DOHH2 (cell line): ENCODE measurements at regions not wholly inside any gene's neighbourhood (a gene's known extent, or its start where the extent isn't known, plus 50 kb on each side); places are given as distances from the start of the nearest gene placed in this dataset.

ENCODE experiments used
- H3F3A ChIP-seq: fragments of 200-600 bp; sonication (generic), shearing (Covaris generic); 2 replicates; pipeline ENCODE4 v1.6.0; 2016; ENCODE audit warnings: antibody characterized with exemption, mild to moderate bottlenecking; ENCODE audit not compliant: control insufficient read depth, insufficient read depth
- H3K27ac ChIP-seq: fragments of 200-600 bp; sonication (generic); 2 replicates; pipeline ENCODE4 v1.5.1; 2014; ENCODE audit warnings: low read depth, mild to moderate bottlenecking, low read length, moderate library complexity
- H3K27me3 ChIP-seq: fragments of 200-600 bp; sonication (generic); 2 replicates; pipeline ENCODE4 v1.6.1; 2014; ENCODE audit warnings: mild to moderate bottlenecking, low read length, mixed read lengths; ENCODE audit not compliant: control insufficient read depth
- H3K36me3 ChIP-seq: fragments of 200-600 bp; sonication (generic); 2 replicates; pipeline ENCODE4 v1.6.1; 2014; ENCODE audit warnings: mild to moderate bottlenecking, low read length, moderate library complexity, mixed read lengths; ENCODE audit not compliant: control insufficient read depth
- H3K4me1 ChIP-seq: fragments of 200-600 bp; sonication (generic); 2 replicates; pipeline ENCODE4 v1.6.1; 2014; ENCODE audit warnings: mild to moderate bottlenecking, low read length, mixed read lengths; ENCODE audit not compliant: control insufficient read depth
- H3K4me2 ChIP-seq: fragments of 200-600 bp; sonication (generic); 2 replicates; pipeline ENCODE4 v1.6.0; 2014; ENCODE audit warnings: mild to moderate bottlenecking, low read length, moderate library complexity
- H3K4me3 ChIP-seq: fragments of 200-600 bp; sonication (generic); 2 replicates; pipeline ENCODE4 v1.5.1; 2014; ENCODE audit warnings: mild to moderate bottlenecking, low read length, mixed read lengths
- H3K79me2 ChIP-seq: fragments of 200-600 bp; sonication (generic); 2 replicates; pipeline ENCODE4 v1.6.1; 2014; ENCODE audit warnings: mild to moderate bottlenecking, low read length, mixed read lengths; ENCODE audit not compliant: control insufficient read depth
- H3K9me2 ChIP-seq: fragments of 200-600 bp; sonication (generic); replicated peaks from 2 replicates; pipeline ENCODE4 v1.6.1; 2014; ENCODE audit warnings: mild to moderate bottlenecking, low read length, mixed read lengths; ENCODE audit not compliant: control insufficient read depth
- H3K9me3 ChIP-seq: fragments of 200-600 bp; sonication (generic); 2 replicates; pipeline ENCODE4 v1.6.1; 2014; ENCODE audit warnings: antibody characterized with exemption, low read length, mixed read lengths; ENCODE audit not compliant: control insufficient read depth, insufficient read depth
- H4K20me1 ChIP-seq: fragments of 200-600 bp; sonication (generic); 2 replicates; pipeline ENCODE4 v1.6.0; 2014; ENCODE audit warnings: low read depth, mild to moderate bottlenecking, antibody characterized with exemption, low read length, moderate library complexity; ENCODE audit not compliant: control insufficient read depth, insufficient read depth
- CTCF ChIP-seq: fragments of 200-600 bp; sonication (generic); IDR thresholded peaks from one replicate; pipeline ENCODE4 v1.5.1; 2014; ENCODE audit warnings: antibody characterized with exemption, mild to moderate bottlenecking, low read depth, low read length; ENCODE audit not compliant: poor library complexity, severe bottlenecking
- EZH2phosphoT487 ChIP-seq: fragments of 200-600 bp; sonication (generic); IDR thresholded peaks from 2 replicates; pipeline ENCODE4 v1.6.1; 2017; ENCODE audit warnings: borderline replicate concordance, mild to moderate bottlenecking, antibody characterized with exemption, low read length, moderate library complexity, mixed read lengths

GRCh38 chr18:59820663-59821062 lies 79.1 kb upstream of the PMAIP1 start:
- no peaks in the 10 kb centered on the region for H3K36me3 ChIP-seq
- no peaks in the 10 kb centered on the region for H3K79me2 ChIP-seq
- H3K9me3 ChIP-seq: no peaks in the 10 kb centered on the region
- no peaks in the 10 kb centered on the region for H3K4me1 ChIP-seq
- no peaks in the 10 kb centered on the region for H3K9me2 ChIP-seq
- TF ChIP-seq EZH2phosphoT487: no peak
- TF ChIP-seq CTCF: no peak
- no peaks in the 10 kb centered on the region for H4K20me1 ChIP-seq
- no peak overlapping the region for H3K27ac ChIP-seq
- no peak overlapping the region for H3K4me3 ChIP-seq
- H3F3A ChIP-seq: no peaks in the 10 kb centered on the region
- H3K4me2 ChIP-seq: no peak overlapping the region
- H3K27me3 ChIP-seq: peaks cover 12% of the 10 kb centered on the region

- Histone ChIP-seq H3K27ac (no peak overlapping the region), H3K4me3 (no peak overlapping the region), H3K4me2 (no peak overlapping the region), H3K9me2 (no peaks in the 10 kb centered on the region), H3K27me3 (peaks cover 12% of the 10 kb centered on the region), H3K36me3 (no peaks in the 10 kb centered on the region), H3K79me2 (no peaks in the 10 kb centered on the region), H3K9me3 (no peaks in the 10 kb centered on the region), H3F3A (no peaks in the 10 kb centered on the region), H3K4me1 (no peaks in the 10 kb centered on the region), H4K20me1 (no peaks in the 10 kb centered on the region)
- TF ChIP-seq CTCF (no peak), EZH2phosphoT487 (no peak)
These were observed 81.0 kb upstream of the PMAIP1 start for GRCh38 chr18:59818769-59819168.

- Histone ChIP-seq H3K79me2 (no peaks in the 10 kb centered on the region), H3K4me1 (no peaks in the 10 kb centered on the region), H3K27me3 (peaks cover 14% of the 10 kb centered on the region; the same call in 1 of the 2 replicates), H3K9me3 (no peaks in the 10 kb centered on the region), H3K36me3 (no peaks in the 10 kb centered on the region), H3F3A (no peaks in the 10 kb centered on the region), H3K4me3 (no peak overlapping the region), H3K27ac (no peak overlapping the region), H3K4me2 (no peak overlapping the region), H3K9me2 (no peaks in the 10 kb centered on the region), H4K20me1 (no peaks in the 10 kb centered on the region)
- TF ChIP-seq CTCF (no peak), EZH2phosphoT487 (no peak)
These were observed 84.9 kb upstream of the PMAIP1 start for GRCh38 chr18:59814891-59815290.

GRCh38 chr18:59813942-59814341 lies 85.9 kb upstream of the PMAIP1 start:
- Histone ChIP-seq H3K9me2 (no peaks in the 10 kb centered on the region), H4K20me1 (no peaks in the 10 kb centered on the region), H3K4me2 (no peak overlapping the region), H3K4me1 (no peaks in the 10 kb centered on the region), H3K36me3 (no peaks in the 10 kb centered on the region), H3K27ac (no peak overlapping the region), H3K27me3 (peaks cover 14% of the 10 kb centered on the region; the same call in 1 of the 2 replicates), H3K4me3 (no peak overlapping the region), H3K79me2 (no peaks in the 10 kb centered on the region), H3F3A (no peaks in the 10 kb centered on the region), H3K9me3 (no peaks in the 10 kb centered on the region)
- TF ChIP-seq EZH2phosphoT487: no peak
- TF ChIP-seq CTCF: no peak
